Stimulated activated CD8-positive, alpha-beta memory T cell treated with anti-CD3 and anti-CD28 coated beads, Interleukin-2, amount 100 ng/mL, for 1 hour (primary cell): ENCODE measurements at regions not wholly inside any gene's neighbourhood (a gene's known extent, or its start where the extent isn't known, plus 50 kb on each side); places are given as distances from the start of the nearest gene placed in this dataset.

ENCODE experiments used
- DNase-seq, 2 donors: peaks; one replicate each; pipeline ENCODE4 v3.0.0-alpha.2; 2020; ENCODE audit warnings: low read depth in 2 of 2

GRCh38 chr6:85396159-85396808 lies 53.6 kb upstream of the NT5E start:
- no peak for DNase-seq

- no peak for DNase-seq
Measured at GRCh38 chr6:85395746-85396145, 54.1 kb upstream of the NT5E start.

GRCh38 chr6:85394853-85395538 lies 54.9 kb upstream of the NT5E start:
- DNase-seq, result no peak

- no peak for DNase-seq
Measured at GRCh38 chr6:85394199-85394598, 55.7 kb upstream of the NT5E start.

GRCh38 chr6:85392379-85392778 lies 57.5 kb upstream of the NT5E start:
- no peak for DNase-seq

- DNase-seq, result no peak
Measured at GRCh38 chr6:85390775-85391174, 59.1 kb upstream of the NT5E start.

- DNase-seq, result no peak
Measured at GRCh38 chr6:85390105-85390728, 59.7 kb upstream of the NT5E start.

GRCh38 chr6:85389151-85389797 lies 60.6 kb upstream of the NT5E start:
- no peak for DNase-seq

- DNase-seq, result no peak
Measured at GRCh38 chr6:85388531-85388930, 61.4 kb upstream of the NT5E start.

- DNase-seq, result no peak
Measured at GRCh38 chr6:85385636-85386315, 64.1 kb upstream of the NT5E start.

- DNase-seq, result no peak
Measured at GRCh38 chr6:85383042-85383441, 66.8 kb upstream of the NT5E start.

- no peak for DNase-seq
Measured at GRCh38 chr6:85382541-85382940, 67.3 kb upstream of the NT5E start.

GRCh38 chr6:85372915-85373270 lies 77.0 kb upstream of the NT5E start:
- DNase-seq, result no peak

- no peak for DNase-seq
Measured at GRCh38 chr6:85372188-85372914, 77.5 kb upstream of the NT5E start.

GRCh38 chr6:85368631-85369030 lies 81.3 kb upstream of the NT5E start:
- no peak for DNase-seq

GRCh38 chr6:85364344-85364743 lies 85.5 kb upstream of the NT5E start:
- DNase-seq, result no peak

GRCh38 chr6:85363870-85364269 lies 86.0 kb upstream of the NT5E start:
- no peak for DNase-seq

- no peak for DNase-seq
Measured at GRCh38 chr6:85362652-85363310, 87.1 kb upstream of the NT5E start.

GRCh38 chr6:85361643-85362014 lies 88.3 kb upstream of the NT5E start:
- no peak for DNase-seq

GRCh38 chr6:85360794-85361642 lies 88.9 kb upstream of the NT5E start:
- DNase-seq, result no peak
